HCT116 (cell line): ENCODE measurements at regions not wholly inside any gene's neighbourhood (a gene's known extent, or its start where the extent isn't known, plus 50 kb on each side); places are given as distances from the start of the nearest gene placed in this dataset.

Source experiments
- ATAC-seq: fragments of 200-7000 bp; cut with Tn5 transposase; 2 replicates; pipeline ENCODE4 v1.9.1; 2020; ENCODE audit warnings: mild to moderate bottlenecking, moderate library complexity
- BruUV-seq: library from RNA; stranded (reverse); fragments of 400-500 nt; replicated peaks from 2 replicates; lab custom pipeline; 2021; lab: Mats Ljungman, UMichigan
- CTCF ChIA-PET: fragments of 300-600 bp; sonication (Branson Sonifier 250); formaldehyde crosslinking; loops from one replicate; lab custom pipeline; 2021; ENCODE audit warnings: antibody characterized with exemption; lab: Charles Lee
- POLR2A ChIA-PET: fragments of 300-600, 350-600 bp; sonication (Branson Sonifier 250); formaldehyde crosslinking; loops from one replicate; lab custom pipeline; 2021; ENCODE audit warnings: antibody characterized with exemption; lab: Charles Lee
- RAD21 ChIA-PET, 2 experiments: fragments of 300-600 bp; sonication (Branson Sonifier 250); formaldehyde crosslinking; loops; one replicate each; lab custom pipeline; 2023; ENCODE audit warnings: low total read pairs in 2 of 2; ENCODE audit not compliant: uncharacterized antibody in 2 of 2, unreplicated experiment in 2 of 2, low non-redundant PET in 1 of 2; lab: Charles Lee
- DNase-seq: peaks from one replicate; pipeline ENCODE4 v3.0.0-alpha.2; 2010; ENCODE audit warnings: low read depth, low spot score
- H2AFZ ChIP-seq: fragments of 200-600 bp; shearing (Covaris generic), sonication (generic); 2 replicates; pipeline ENCODE4 v1.6.1; 2017; ENCODE audit warnings: low read depth, mixed run types, mixed read lengths, antibody characterized with exemption, low read length; ENCODE audit not compliant: poor library complexity, severe bottlenecking
- H3K27ac ChIP-seq: 2 replicates; pipeline ENCODE4 v1.5.1; 2012; ENCODE audit warnings: low read depth, low read length
- H3K27me3 ChIP-seq: fragments of 200-600 bp; sonication (generic); 2 replicates; pipeline ENCODE4 v1.6.1; 2016; ENCODE audit warnings: mixed run types, low read length, mixed read lengths; ENCODE audit not compliant: insufficient read depth
- H3K36me3 ChIP-seq, 2 experiments: fragments of 200-500 bp in 1 of 2; fragments of 200-600 bp in 1 of 2; sonication (Bioruptor generic) in 1 of 2; sonication (generic) in 1 of 2; 2 replicates each; pipeline versions ENCODE4 v1.5.1 to v1.6.1; 2014 to 2016; ENCODE audit warnings: low read length in 2 of 2, inconsistent platforms in 1 of 2, mixed read lengths in 1 of 2, mixed run types in 1 of 2; ENCODE audit not compliant: insufficient read depth in 2 of 2, control insufficient read depth in 1 of 2
- H3K4me1 ChIP-seq, 2 experiments: fragments of 200-600 bp in 1 of 2; sonication (generic) in 1 of 2; 2 replicates each; pipeline versions ENCODE4 v1.5.1 to v1.6.1; 2012 to 2017; ENCODE audit warnings: low read length in 2 of 2, inconsistent platforms in 1 of 2, mild to moderate bottlenecking in 1 of 2, mixed read lengths in 1 of 2, mixed run types in 1 of 2, moderate library complexity in 1 of 2; ENCODE audit not compliant: insufficient read depth in 2 of 2, control insufficient read depth in 1 of 2
- H3K4me2 ChIP-seq: fragments of 200-600 bp; sonication (generic); 2 replicates; pipeline ENCODE4 v1.6.1; 2017; ENCODE audit warnings: mixed run types, low read length, mixed read lengths
- H3K4me3 ChIP-seq, 2 experiments: fragments of 200-600 bp in 1 of 2; sonication (generic) in 1 of 2; replicated peaks in 1 of 2; 2 replicates each; pipeline ENCODE4 v1.5.1; 2011 to 2016; ENCODE audit warnings: low read length in 2 of 2, control low read depth in 1 of 2, low read depth in 1 of 2, mild to moderate bottlenecking in 1 of 2, mixed read lengths in 1 of 2, mixed run types in 1 of 2
- H3K79me2 ChIP-seq: fragments of 200-600 bp; sonication (generic); 2 replicates; pipeline ENCODE4 v1.6.1; 2017; ENCODE audit warnings: mild to moderate bottlenecking, mixed run types, low read length, moderate library complexity, mixed read lengths; ENCODE audit not compliant: insufficient read depth
- H3K9ac ChIP-seq: fragments of 200-600 bp; sonication (generic); 2 replicates; pipeline ENCODE4 v1.6.1; 2016; ENCODE audit warnings: low read length, mixed read lengths
- H3K9me2 ChIP-seq: fragments of 200-600 bp; sonication (generic), shearing (Covaris generic); 2 replicates; pipeline ENCODE4 v1.6.1; 2017; ENCODE audit warnings: mixed run types, mild to moderate bottlenecking, moderate library complexity; ENCODE audit not compliant: insufficient read depth
- H3K9me3 ChIP-seq, 2 experiments: fragments of 200-500 bp in 1 of 2; fragments of 200-600 bp in 1 of 2; sonication (Bioruptor generic) in 1 of 2; sonication (generic) in 1 of 2; 2 replicates each; pipeline ENCODE4 v1.6.1; 2014 to 2017; ENCODE audit warnings: low read length in 2 of 2, mixed read lengths in 2 of 2, inconsistent platforms in 1 of 2, low read depth in 1 of 2, mild to moderate bottlenecking in 1 of 2, mixed run types in 1 of 2, moderate library complexity in 1 of 2; ENCODE audit not compliant: control insufficient read depth in 1 of 2, insufficient read depth in 1 of 2
- H4K20me1 ChIP-seq: fragments of 200-600 bp; sonication (generic), shearing (Covaris generic); 2 replicates; pipeline ENCODE4 v1.6.1; 2017; ENCODE audit warnings: mixed run types, mild to moderate bottlenecking, moderate library complexity; ENCODE audit not compliant: insufficient read depth
- ATF3 ChIP-seq: IDR thresholded peaks from 2 replicates; pipeline ENCODE4 v1.6.1; 2012
- CBX3 ChIP-seq: IDR thresholded peaks from 2 replicates; pipeline ENCODE4 v1.6.1; 2012; ENCODE audit warnings: low read depth
- CEBPB ChIP-seq: IDR thresholded peaks from 2 replicates; pipeline ENCODE4 v1.6.1; 2012; ENCODE audit warnings: low read depth
- CTCF ChIP-seq, 3 experiments: fragments of 200-600 bp in 1 of 3; sonication (generic) in 1 of 3; IDR thresholded peaks in 2 of 3; conservative IDR thresholded peaks in 1 of 3; 2 replicates each; pipeline ENCODE4 v1.5.1; 2012 to 2017; ENCODE audit warnings: low read depth in 2 of 3, low read length in 2 of 3, antibody characterized with exemption in 1 of 3, borderline replicate concordance in 1 of 3, control low read depth in 1 of 3, mild to moderate bottlenecking in 1 of 3, mixed read lengths in 1 of 3, mixed run types in 1 of 3, moderate library complexity in 1 of 3; ENCODE audit not compliant: insufficient read depth in 1 of 3
- EZH2phosphoT487 ChIP-seq: fragments of 200-600 bp; IDR thresholded peaks from 2 replicates; pipeline ENCODE4 v1.6.1; 2018; ENCODE audit warnings: antibody characterized with exemption, borderline replicate concordance
- JUND ChIP-seq: IDR thresholded peaks from 2 replicates; pipeline ENCODE4 v1.6.1; 2012
- RAD21 ChIP-seq: IDR thresholded peaks from 2 replicates; pipeline ENCODE4 v1.6.1; 2012; ENCODE audit warnings: low read depth, mild to moderate bottlenecking
- REST ChIP-seq: IDR thresholded peaks from 2 replicates; pipeline ENCODE4 v1.6.1; 2012; ENCODE audit warnings: low read depth
- ZBTB33 ChIP-seq: IDR thresholded peaks from 2 replicates; pipeline ENCODE4 v1.6.1; 2011; ENCODE audit warnings: mild to moderate bottlenecking, low read length, moderate library complexity; ENCODE audit not compliant: insufficient replicate concordance; ENCODE audit errors: extremely low read depth
- intact Hi-C: fragments of 100-400 bp; cut with micrococcal nuclease; formaldehyde crosslinking; loops from 2 replicates; pipeline ENCODE4 v1.10.0; 2022

- TF ChIP-seq CTCF (IDR thresholded peaks at IDR 0.05 in 2 of 3, conservative IDR thresholded peaks at IDR 0.05 in 1 of 3; ENCODE audit: borderline replicate concordance in 1 of 3, insufficient read depth in 1 of 3, low read depth in 2 of 3, low read length in 2 of 3) (no peak), CEBPB (no peak), ZBTB33 (no peak), RAD21 (no peak), ATF3 (no peak), CBX3 (no peak), JUND (no peak), EZH2phosphoT487 (no peak), REST (no peak)
- POLR2A ChIA-PET: no interaction called here
- Histone ChIP-seq H3K27ac (no peak overlapping the region), H3K9me3 (peaks cover 8 to 20% of the 10 kb centered on the region in 2 experiments; a peak in 3 of 4 replicates), H3K36me3 (no peaks in the 10 kb centered on the region), H3K9me2 (no peaks in the 10 kb centered on the region), H3K79me2 (no peaks in the 10 kb centered on the region), H3K4me1 (no peaks in the 10 kb centered on the region), H4K20me1 (no peaks in the 10 kb centered on the region), H3K27me3 (no peaks in the 10 kb centered on the region), H3K4me3 (no peak overlapping the region), H2AFZ (no peak overlapping the region), H3K4me2 (no peak overlapping the region), H3K9ac (no peak overlapping the region)
- CTCF ChIA-PET: no interaction called here
- RAD21 ChIA-PET: no interaction called here
- ATAC-seq (no peak), DNase-seq (no peak)
- intact Hi-C loops: no loop called here
- BruUV-seq: no TSS peak
Observed at GRCh38 chr5:23626961-23627360, 119.6 kb downstream of the PRDM9 start.
